Muscle layer of colon (tissue), 2 donors: ENCODE measurements at regions not wholly inside any gene's neighbourhood (a gene's known extent, or its start where the extent isn't known, plus 50 kb on each side); places are given as distances from the start of the nearest gene placed in this dataset.

ENCODE experiments used
- H3K27ac ChIP-seq: one replicate; pipeline ENCODE4 v1.7.0; 2013; ENCODE audit warnings: low read depth, mild to moderate bottlenecking, low read length, moderate library complexity
- H3K27me3 ChIP-seq, 2 donors: one replicate each; pipeline ENCODE4 v1.7.0; 2013; ENCODE audit warnings: low read length in 2 of 2, mild to moderate bottlenecking in 2 of 2; ENCODE audit not compliant: insufficient read depth in 2 of 2, control insufficient read depth in 1 of 2
- H3K36me3 ChIP-seq: one replicate; pipeline ENCODE4 v1.7.0; 2013; ENCODE audit warnings: mild to moderate bottlenecking, low read length; ENCODE audit not compliant: insufficient read depth
- H3K4me1 ChIP-seq: one replicate; pipeline ENCODE4 v1.7.0; 2013; ENCODE audit warnings: mild to moderate bottlenecking, low read length; ENCODE audit not compliant: insufficient read depth
- H3K4me3 ChIP-seq, 2 donors: one replicate each; pipeline ENCODE4 v1.7.0; 2013; ENCODE audit warnings: low read length in 2 of 2, low read depth in 1 of 2, mild to moderate bottlenecking in 1 of 2, moderate library complexity in 1 of 2
- H3K9ac ChIP-seq: one replicate; pipeline ENCODE4 v1.7.0; 2013; ENCODE audit warnings: low read length
- H3K9me3 ChIP-seq: one replicate; pipeline ENCODE4 v1.7.0; 2013; ENCODE audit warnings: mild to moderate bottlenecking, low read length
- donor health status: abdominal sarcoma.
- donor health status: Adenocarcinoma of cecum.

- Histone ChIP-seq H3K27ac (no peak overlapping the region), H3K9ac (no peak overlapping the region), H3K4me3 (no peak overlapping the region), H3K36me3 (no peaks in the 10 kb centered on the region), H3K27me3 (no peaks in the 10 kb centered on the region), H3K4me1 (no peaks in the 10 kb centered on the region), H3K9me3 (no peaks in the 10 kb centered on the region)
These were observed 97.3 kb upstream of the MYCN start for GRCh38 chr2:15842758-15843666.

GRCh38 chr2:15844211-15844801, 96.0 kb upstream of the MYCN start:
- H3K9ac ChIP-seq = no peak overlapping the region
- no peak overlapping the region for H3K27ac ChIP-seq
- no peaks in the 10 kb centered on the region for H3K27me3 ChIP-seq
- no peaks in the 10 kb centered on the region for H3K4me1 ChIP-seq
- no peaks in the 10 kb centered on the region for H3K36me3 ChIP-seq
- no peaks in the 10 kb centered on the region for H3K9me3 ChIP-seq
- no peak overlapping the region for H3K4me3 ChIP-seq

- no peaks in the 10 kb centered on the region for H3K9me3 ChIP-seq
- no peak overlapping the region for H3K9ac ChIP-seq
- H3K4me1 ChIP-seq = no peaks in the 10 kb centered on the region
- no peaks in the 10 kb centered on the region for H3K36me3 ChIP-seq
- no peak overlapping the region for H3K27ac ChIP-seq
- H3K4me3 ChIP-seq = no peak overlapping the region
- no peaks in the 10 kb centered on the region for H3K27me3 ChIP-seq
These were observed 95.1 kb upstream of the MYCN start for GRCh38 chr2:15845294-15845693.

- H3K4me3 ChIP-seq = no peak overlapping the region
- no peaks in the 10 kb centered on the region for H3K9me3 ChIP-seq
- no peaks in the 10 kb centered on the region for H3K27me3 ChIP-seq
- no peaks in the 10 kb centered on the region for H3K36me3 ChIP-seq
- H3K27ac ChIP-seq = no peak overlapping the region
- no peaks in the 10 kb centered on the region for H3K4me1 ChIP-seq
- H3K9ac ChIP-seq = no peak overlapping the region
These were observed 94.5 kb upstream of the MYCN start for GRCh38 chr2:15845737-15846405.

- Histone ChIP-seq H3K4me1 (no peaks in the 10 kb centered on the region), H3K27me3 (no peaks in the 10 kb centered on the region), H3K27ac (no peak overlapping the region), H3K9me3 (no peaks in the 10 kb centered on the region), H3K9ac (no peak overlapping the region), H3K36me3 (no peaks in the 10 kb centered on the region), H3K4me3 (no peak overlapping the region)
These were observed 93.7 kb upstream of the MYCN start for GRCh38 chr2:15846626-15847025.

- Histone ChIP-seq H3K36me3 (no peaks in the 10 kb centered on the region), H3K4me1 (no peaks in the 10 kb centered on the region), H3K27me3 (no peaks in the 10 kb centered on the region), H3K9ac (no peak overlapping the region), H3K4me3 (no peak overlapping the region), H3K9me3 (no peaks in the 10 kb centered on the region), H3K27ac (no peak overlapping the region)
These were observed 89.8 kb upstream of the MYCN start for GRCh38 chr2:15850534-15850933.

- Histone ChIP-seq H3K27me3 (no peaks in the 10 kb centered on the region), H3K4me1 (no peaks in the 10 kb centered on the region), H3K4me3 (no peak overlapping the region), H3K9ac (no peak overlapping the region), H3K9me3 (no peaks in the 10 kb centered on the region), H3K36me3 (no peaks in the 10 kb centered on the region), H3K27ac (no peak overlapping the region)
These were observed 89.2 kb upstream of the MYCN start for GRCh38 chr2:15851076-15851693.

- Histone ChIP-seq H3K9ac (no peak overlapping the region), H3K27me3 (no peaks in the 10 kb centered on the region), H3K4me3 (no peak overlapping the region), H3K4me1 (no peaks in the 10 kb centered on the region), H3K9me3 (no peaks in the 10 kb centered on the region), H3K36me3 (no peaks in the 10 kb centered on the region), H3K27ac (no peak overlapping the region)
These were observed 87.5 kb upstream of the MYCN start for GRCh38 chr2:15852811-15853210.

GRCh38 chr2:15853903-15854302, 86.4 kb upstream of the MYCN start:
- Histone ChIP-seq H3K36me3 (no peaks in the 10 kb centered on the region), H3K4me3 (no peak overlapping the region), H3K27ac (no peak overlapping the region), H3K27me3 (no peaks in the 10 kb centered on the region), H3K9me3 (no peaks in the 10 kb centered on the region), H3K9ac (no peak overlapping the region), H3K4me1 (no peaks in the 10 kb centered on the region)

- no peaks in the 10 kb centered on the region for H3K4me1 ChIP-seq
- no peak overlapping the region for H3K27ac ChIP-seq
- no peak overlapping the region for H3K4me3 ChIP-seq
- no peak overlapping the region for H3K9ac ChIP-seq
- H3K9me3 ChIP-seq = no peaks in the 10 kb centered on the region
- no peaks in the 10 kb centered on the region for H3K36me3 ChIP-seq
- H3K27me3 ChIP-seq = no peaks in the 10 kb centered on the region
These were observed 84.5 kb upstream of the MYCN start for GRCh38 chr2:15855766-15856260.

- Histone ChIP-seq H3K9ac (no peak overlapping the region), H3K4me3 (no peak overlapping the region), H3K27ac (no peak overlapping the region), H3K27me3 (no peaks in the 10 kb centered on the region), H3K9me3 (no peaks in the 10 kb centered on the region), H3K4me1 (no peaks in the 10 kb centered on the region), H3K36me3 (no peaks in the 10 kb centered on the region)
These were observed 84.0 kb upstream of the MYCN start for GRCh38 chr2:15856318-15856717.
